Superior temporal gyrus (tissue), 1 donor: ENCODE measurements at regions not wholly inside any gene's neighbourhood (a gene's known extent, or its start where the extent isn't known, plus 50 kb on each side); places are given as distances from the start of the nearest gene placed in this dataset.

Experiments
- DNase-seq: peaks from one replicate; pipeline ENCODE4 v3.0.0-alpha.2; 2016; ENCODE audit errors: extremely low spot score

GRCh38 chr4:85391589-85392410 is 83.2 kb upstream of the ARHGAP24 start:
- no peak for DNase-seq

DNA sequence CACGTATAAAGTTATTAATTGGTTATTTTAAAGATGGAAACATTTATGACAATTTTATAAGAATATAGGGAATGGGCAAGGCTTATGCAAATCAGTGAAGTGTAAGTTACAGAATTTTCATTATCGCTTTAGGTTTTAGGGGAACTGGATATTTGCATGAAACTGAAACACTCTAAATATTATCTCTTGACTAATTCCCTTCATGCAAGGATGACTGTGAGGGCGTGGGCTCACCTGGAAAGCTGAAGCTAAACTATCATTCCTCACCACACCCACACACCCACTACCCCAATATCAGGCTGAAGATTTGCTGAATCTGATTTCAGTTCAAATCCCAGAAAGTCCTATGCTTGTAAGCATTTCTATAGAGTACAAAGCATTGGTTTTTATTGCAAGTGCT is 81.7 kb upstream of the ARHGAP24 start:
- no peak for DNase-seq

DNA sequence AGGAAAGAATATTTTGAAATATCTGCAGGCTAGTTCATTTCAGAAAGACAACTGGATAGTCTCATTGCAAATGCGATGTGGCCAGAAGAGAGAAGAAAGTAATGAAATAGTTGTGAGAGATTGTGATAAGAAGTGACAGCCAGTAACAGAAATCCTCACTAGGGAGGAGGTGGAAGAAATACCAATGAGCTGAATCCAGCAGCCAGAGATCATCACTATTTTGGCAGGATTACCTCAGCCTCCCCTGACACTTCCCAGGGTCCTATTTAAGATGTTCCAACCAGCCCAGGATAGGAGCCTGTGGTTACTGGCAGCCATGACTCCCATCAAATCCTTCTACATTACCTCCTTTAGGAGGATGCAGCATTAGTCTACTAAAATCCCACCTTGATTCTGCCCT is 76.7 kb upstream of the ARHGAP24 start:
- DNase-seq, result no peak

- DNase-seq, result no peak
Observed at GRCh38 chr4:85399270-85399669, 75.7 kb upstream of the ARHGAP24 start.

- DNase-seq, result peak; percentile 23
Observed at GRCh38 chr4:85402371-85402770, 72.6 kb upstream of the ARHGAP24 start.

GRCh38 chr4:85406185-85406584 is 68.8 kb upstream of the ARHGAP24 start:
- DNase-seq, result no peak

GRCh38 chr4:85407546-85407945 is 67.4 kb upstream of the ARHGAP24 start:
- DNase-seq, result no peak

GRCh38 chr4:85408301-85408700 is 66.6 kb upstream of the ARHGAP24 start:
- DNase-seq, result no peak

- DNase-seq, result no peak
Observed at GRCh38 chr4:85409251-85409650, 65.7 kb upstream of the ARHGAP24 start.

DNA sequence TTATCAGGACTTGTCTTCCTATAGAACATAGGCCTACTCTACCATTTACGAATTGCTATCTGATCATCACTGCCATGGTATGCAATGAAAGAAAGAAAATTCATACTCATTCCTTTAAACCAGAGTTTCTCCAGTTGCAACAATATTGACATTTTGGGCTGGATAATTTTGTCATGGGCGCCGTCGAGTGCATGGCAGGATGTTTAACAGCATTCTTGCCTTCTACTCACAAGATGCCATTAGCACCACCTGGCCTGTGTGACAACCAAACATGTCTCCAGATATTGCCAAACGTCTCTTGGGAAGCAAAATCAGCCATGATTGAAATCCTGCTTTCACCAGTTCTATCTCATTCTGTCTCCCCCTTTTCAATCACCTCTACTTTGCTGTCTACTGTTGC is 63.6 kb upstream of the ARHGAP24 start:
- DNase-seq, result no peak

DNA sequence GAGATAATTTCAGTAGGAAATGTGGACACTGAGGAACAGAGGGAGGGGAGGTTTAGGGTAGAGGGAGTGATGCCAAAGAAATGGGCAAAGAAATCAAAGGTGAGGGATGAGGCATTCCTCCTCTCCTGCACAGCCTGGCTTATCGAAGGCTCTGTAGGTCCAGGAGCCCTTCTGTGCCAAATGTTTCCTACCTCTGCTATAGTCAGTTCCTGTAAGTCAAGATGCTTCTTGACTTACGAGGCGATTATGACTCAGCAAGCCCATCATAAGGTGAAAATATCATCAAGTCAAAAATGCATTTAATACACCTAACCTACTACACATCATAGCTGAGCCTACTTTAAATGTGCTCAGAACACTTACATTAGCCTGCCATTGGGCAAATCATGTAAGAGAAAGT is 60.0 kb upstream of the ARHGAP24 start:
- no peak for DNase-seq

DNA sequence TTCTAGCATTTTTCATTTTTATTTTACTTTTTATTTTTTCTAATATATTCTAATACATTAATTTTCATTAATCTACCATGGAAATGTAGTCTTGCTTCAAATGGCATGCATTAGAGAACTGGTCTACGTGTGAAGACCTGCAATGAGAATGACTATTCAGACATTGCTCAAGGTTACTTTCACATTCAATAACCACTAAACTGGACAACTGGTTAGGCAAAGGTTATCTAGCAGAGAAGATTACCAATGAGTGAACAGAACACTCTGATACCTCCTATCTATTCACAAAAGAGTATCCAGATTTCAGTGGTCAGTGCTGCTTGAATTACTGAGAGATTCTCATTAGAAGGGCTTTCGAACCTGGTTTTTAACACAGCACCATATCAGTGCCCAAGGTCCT is 58.9 kb upstream of the ARHGAP24 start:
- no peak for DNase-seq

- DNase-seq, result no peak
Observed at GRCh38 chr4:85419103-85419502, 55.8 kb upstream of the ARHGAP24 start.

DNA sequence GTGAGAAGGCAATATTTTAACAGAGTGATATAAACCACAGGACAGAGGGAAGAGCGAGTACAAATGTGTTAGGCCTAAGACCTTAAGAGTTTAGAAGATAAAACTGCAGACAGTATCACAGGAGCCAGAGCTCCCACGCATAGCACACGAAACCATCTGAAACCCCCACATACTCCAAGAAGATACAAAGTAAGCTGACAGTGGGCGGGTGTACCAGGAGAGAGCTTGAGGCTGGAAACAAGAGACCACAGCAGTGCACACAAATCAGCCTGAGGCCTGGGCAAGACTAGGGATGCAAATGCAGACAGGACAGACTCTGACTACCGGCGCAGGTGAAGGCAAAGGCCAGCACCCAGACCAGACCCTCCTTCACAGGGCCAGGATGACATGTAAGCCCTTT is 54.1 kb upstream of the ARHGAP24 start:
- DNase-seq, result peak; percentile 26

- no peak for DNase-seq
Observed at GRCh38 chr4:85423431-85423830, 51.5 kb upstream of the ARHGAP24 start.
